ENCODE measurements at regions not wholly inside any gene's neighbourhood (a gene's known extent, or its start where the extent isn't known, plus 50 kb on each side); places are given as distances from the start of the nearest gene placed in this dataset.

DNA sequence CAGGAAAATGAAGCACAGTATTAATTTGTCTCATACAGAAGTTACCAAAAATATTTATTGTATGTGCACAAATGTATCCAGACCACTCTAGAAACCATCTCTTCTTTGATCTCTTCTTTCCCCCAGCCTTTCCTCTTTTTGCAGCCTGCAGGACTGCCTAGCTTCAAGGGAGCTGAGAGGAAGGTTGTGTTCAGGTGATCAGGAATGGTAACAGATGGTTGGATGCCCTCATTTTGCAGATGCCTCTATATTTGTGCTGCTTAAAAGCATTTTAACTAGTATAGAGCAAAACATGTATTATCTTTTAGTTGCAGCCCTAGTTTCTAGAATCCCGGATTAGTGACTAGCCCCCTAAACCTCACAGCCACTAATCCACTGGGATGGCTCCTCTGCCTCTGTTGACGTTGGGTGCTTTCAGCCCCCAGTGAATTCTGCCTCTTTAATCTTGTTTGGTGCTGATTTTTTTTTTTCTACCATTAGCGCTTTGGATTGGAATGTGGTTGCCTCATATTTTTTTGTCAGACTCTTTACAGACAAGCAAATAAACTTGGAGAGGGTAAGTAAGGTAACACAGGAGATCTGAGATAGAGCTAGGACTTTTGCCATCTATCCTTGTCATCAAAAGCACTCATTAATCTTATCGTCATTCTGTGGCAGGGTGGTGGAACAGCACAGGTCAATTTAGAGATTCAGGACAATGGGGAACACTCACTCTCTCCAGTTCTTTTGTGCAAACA is 103.8 kb upstream of the NDUFV2 start:
- no peaks in the 10 kb centered on the region for H3K79me2 ChIP-seq
- H3K4me1 ChIP-seq = no peaks in the 10 kb centered on the region
- peak overlapping the region; percentile 1 for H2AFZ ChIP-seq
- no peak overlapping the region for H3K27ac ChIP-seq
- H3K4me3 ChIP-seq (ENCODE audit: low read depth, low read length) = no peak overlapping the region
- H3K4me2 ChIP-seq (ENCODE audit: low read length) = peak overlapping the region; percentile 29
- H3K27me3 ChIP-seq (ENCODE audit: control insufficient read depth, insufficient read depth, low read length) = no peaks in the 10 kb centered on the region
- H3K36me3 ChIP-seq (ENCODE audit: control insufficient read depth, insufficient read depth, low read length) = no peaks in the 10 kb centered on the region
- H3K9ac ChIP-seq = no peak overlapping the region
- H3K9me3 ChIP-seq (ENCODE audit: control insufficient read depth, low read length) = no peaks in the 10 kb centered on the region
- TF ChIP-seq, protein P1, sequence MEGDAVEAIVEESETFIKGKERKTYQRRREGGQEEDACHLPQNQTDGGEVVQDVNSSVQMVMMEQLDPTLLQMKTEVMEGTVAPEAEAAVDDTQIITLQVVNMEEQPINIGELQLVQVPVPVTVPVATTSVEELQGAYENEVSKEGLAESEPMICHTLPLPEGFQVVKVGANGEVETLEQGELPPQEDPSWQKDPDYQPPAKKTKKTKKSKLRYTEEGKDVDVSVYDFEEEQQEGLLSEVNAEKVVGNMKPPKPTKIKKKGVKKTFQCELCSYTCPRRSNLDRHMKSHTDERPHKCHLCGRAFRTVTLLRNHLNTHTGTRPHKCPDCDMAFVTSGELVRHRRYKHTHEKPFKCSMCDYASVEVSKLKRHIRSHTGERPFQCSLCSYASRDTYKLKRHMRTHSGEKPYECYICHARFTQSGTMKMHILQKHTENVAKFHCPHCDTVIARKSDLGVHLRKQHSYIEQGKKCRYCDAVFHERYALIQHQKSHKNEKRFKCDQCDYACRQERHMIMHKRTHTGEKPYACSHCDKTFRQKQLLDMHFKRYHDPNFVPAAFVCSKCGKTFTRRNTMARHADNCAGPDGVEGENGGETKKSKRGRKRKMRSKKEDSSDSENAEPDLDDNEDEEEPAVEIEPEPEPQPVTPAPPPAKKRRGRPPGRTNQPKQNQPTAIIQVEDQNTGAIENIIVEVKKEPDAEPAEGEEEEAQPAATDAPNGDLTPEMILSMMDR (IDR thresholded peaks at IDR 0.05) = no peak

DNA sequence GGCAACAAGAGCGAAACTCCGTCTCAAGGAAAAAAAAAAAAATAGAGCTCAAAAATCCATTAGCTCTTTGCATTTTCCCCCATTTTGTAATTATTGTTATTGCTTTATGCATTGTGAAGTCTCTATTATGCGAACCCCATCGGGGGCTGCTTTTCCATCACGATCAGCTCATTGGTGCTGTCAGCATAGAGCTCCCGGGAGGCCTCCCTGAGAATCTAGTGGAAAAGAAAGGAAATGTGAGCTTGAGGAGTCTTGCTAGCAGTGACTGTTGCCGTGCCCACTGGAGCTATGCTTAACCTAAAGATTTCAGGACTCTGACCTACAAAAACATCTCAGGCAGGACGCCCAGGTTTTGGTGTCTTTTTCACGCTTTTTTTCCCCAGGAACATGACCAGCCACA is 102.6 kb upstream of the NDUFV2 start:
- H3K4me1 ChIP-seq = no peaks in the 10 kb centered on the region
- no peak overlapping the region for H3K4me3 ChIP-seq (ENCODE audit: low read depth, low read length)
- H3K9ac ChIP-seq = no peak overlapping the region
- TF ChIP-seq, protein P1 (IDR thresholded peaks at IDR 0.05) = no peak
- H3K4me2 ChIP-seq (ENCODE audit: low read length) = no peak overlapping the region
- H3K27ac ChIP-seq = no peak overlapping the region
- no peaks in the 10 kb centered on the region for H3K36me3 ChIP-seq (ENCODE audit: control insufficient read depth, insufficient read depth, low read length)
- H2AFZ ChIP-seq = peak overlapping the region; percentile 20
- no peaks in the 10 kb centered on the region for H3K79me2 ChIP-seq
- H3K9me3 ChIP-seq (ENCODE audit: control insufficient read depth, low read length) = no peaks in the 10 kb centered on the region
- H3K27me3 ChIP-seq (ENCODE audit: control insufficient read depth, insufficient read depth, low read length) = no peaks in the 10 kb centered on the region

DNA sequence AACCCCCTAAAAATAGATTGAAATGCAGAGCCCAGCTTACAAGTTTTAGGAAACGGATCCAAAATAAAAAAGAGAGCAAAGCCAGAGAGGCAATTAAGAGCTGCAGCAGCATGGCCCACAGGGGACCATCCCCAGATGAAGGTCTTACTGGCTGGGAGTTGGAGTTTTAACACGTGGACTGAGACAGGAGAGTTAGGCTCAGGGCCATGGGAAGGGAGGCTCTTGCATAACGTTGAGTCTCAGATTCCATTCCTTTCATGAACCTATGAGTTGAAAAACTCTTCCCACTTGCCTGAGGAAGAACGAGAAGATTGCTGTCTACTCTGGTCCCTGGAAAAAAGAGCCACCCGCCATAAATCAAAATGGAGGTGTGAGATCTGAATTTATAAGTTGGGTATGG is 101.8 kb upstream of the NDUFV2 start:
- Histone ChIP-seq H3K9ac (no peak overlapping the region), H3K4me1 (no peaks in the 10 kb centered on the region), H3K27ac (no peak overlapping the region), H3K36me3 (ENCODE audit: control insufficient read depth, insufficient read depth, low read length) (no peaks in the 10 kb centered on the region), H3K27me3 (ENCODE audit: control insufficient read depth, insufficient read depth, low read length) (no peaks in the 10 kb centered on the region), H3K9me3 (ENCODE audit: control insufficient read depth, low read length) (no peaks in the 10 kb centered on the region), H3K79me2 (no peaks in the 10 kb centered on the region), H2AFZ (no peak overlapping the region), H3K4me3 (ENCODE audit: low read depth, low read length) (no peak overlapping the region), H3K4me2 (ENCODE audit: low read length) (no peak overlapping the region)
- TF ChIP-seq, protein P1 (IDR thresholded peaks at IDR 0.05) = no peak

DNA sequence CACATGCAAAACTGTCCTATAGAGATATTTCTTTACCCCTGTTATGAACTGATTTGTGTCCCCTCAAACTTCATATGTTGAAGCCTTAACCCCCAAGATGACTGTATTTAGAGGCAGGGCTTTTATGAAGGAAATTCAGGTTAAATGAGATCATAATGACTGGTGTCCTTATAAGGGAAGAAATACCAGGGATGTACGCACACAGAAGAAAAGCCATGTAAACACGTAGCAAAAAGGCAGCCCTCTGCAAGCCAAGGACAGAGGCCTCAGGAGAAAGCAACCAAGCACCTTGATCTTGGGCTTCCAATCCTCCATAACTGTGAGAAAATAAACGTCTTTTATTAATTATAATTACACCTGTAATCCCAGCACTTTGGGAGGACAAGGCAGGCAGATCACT is 101.3 kb upstream of the NDUFV2 start:
- no peaks in the 10 kb centered on the region for H3K27me3 ChIP-seq (ENCODE audit: control insufficient read depth, insufficient read depth, low read length)
- no peaks in the 10 kb centered on the region for H3K9me3 ChIP-seq (ENCODE audit: control insufficient read depth, low read length)
- H3K4me3 ChIP-seq (ENCODE audit: low read depth, low read length) = no peak overlapping the region
- no peak overlapping the region for H2AFZ ChIP-seq
- H3K4me1 ChIP-seq = no peaks in the 10 kb centered on the region
- no peak overlapping the region for H3K4me2 ChIP-seq (ENCODE audit: low read length)
- TF ChIP-seq, protein P1 (IDR thresholded peaks at IDR 0.05) = no peak
- H3K36me3 ChIP-seq (ENCODE audit: control insufficient read depth, insufficient read depth, low read length) = no peaks in the 10 kb centered on the region
- no peak overlapping the region for H3K9ac ChIP-seq
- H3K27ac ChIP-seq = no peak overlapping the region
- H3K79me2 ChIP-seq = no peaks in the 10 kb centered on the region

All from parathyroid adenoma (tissue), 2 donors.